Activated naive CD4-positive, alpha-beta T cell treated with anti-CD3 and anti-CD28 coated beads, Interleukin-2, amount 10 ng/mL, durations not matched to agents 7 days and 5 days (primary cell): ENCODE measurements at regions not wholly inside any gene's neighbourhood (a gene's known extent, or its start where the extent isn't known, plus 50 kb on each side); places are given as distances from the start of the nearest gene placed in this dataset.
"Not testable (repeated sequence)": the region's sequence is repeated elsewhere in the genome, so short reads cannot be mapped to it uniquely, and the experiment has no call there.

Experiments
- CTCF ChIA-PET: fragments of 350-600 bp; sonication (Branson Sonifier 250); formaldehyde crosslinking; loops from one replicate; lab custom pipeline; 2021; ENCODE audit warnings: antibody characterized with exemption; lab: Charles Lee
- DNase-seq: peaks from one replicate; pipeline ENCODE4 v3.0.0-alpha.2; 2020
- H3K27ac Mint-ChIP-seq: one replicate; pipeline ENCODE4 v1.8.0; 2021; ENCODE audit warnings: mild to moderate bottlenecking, moderate library complexity, mixed read lengths
- H3K27me3 Mint-ChIP-seq: one replicate; pipeline ENCODE4 v1.8.0; 2021; ENCODE audit warnings: mild to moderate bottlenecking, mixed read lengths
- H3K36me3 Mint-ChIP-seq: one replicate; pipeline ENCODE4 v1.8.0; 2021; ENCODE audit warnings: mixed read lengths
- H3K4me1 Mint-ChIP-seq: one replicate; pipeline ENCODE4 v1.8.0; 2021; ENCODE audit warnings: mixed read lengths
- H3K4me3 Mint-ChIP-seq: one replicate; pipeline ENCODE4 v1.8.0; 2021; ENCODE audit warnings: mild to moderate bottlenecking, moderate library complexity, mixed read lengths
- H3K9me3 Mint-ChIP-seq: one replicate; pipeline ENCODE4 v1.8.0; 2021; ENCODE audit warnings: mixed read lengths

DNA sequence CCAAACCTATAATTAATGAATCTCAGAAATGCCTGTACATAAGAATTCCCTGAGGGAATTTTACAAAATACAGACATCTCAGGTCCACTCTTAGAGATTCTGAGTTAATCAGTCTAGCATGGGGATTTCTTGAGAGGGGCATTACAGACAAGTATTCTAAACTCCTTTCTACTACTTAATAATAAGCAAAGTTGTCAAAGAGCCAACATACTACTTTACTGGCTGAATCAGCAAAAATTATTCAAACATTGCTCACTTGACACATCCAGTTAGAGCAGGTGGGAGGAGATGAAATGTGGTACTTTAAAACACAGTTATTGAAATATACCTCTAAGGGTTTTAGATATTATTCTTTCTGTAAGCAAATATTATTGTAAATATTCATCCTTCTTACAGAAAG, 1164.7 kb downstream of the CDY2B start:
- Mint-ChIP-seq H3K27me3 (no peaks in the 10 kb centered on the region), H3K4me1 (no peaks in the 10 kb centered on the region), H3K27ac (no peak overlapping the region), H3K9me3 (no peaks in the 10 kb centered on the region), H3K36me3 (no peaks in the 10 kb centered on the region), H3K4me3 (no peak overlapping the region)
- CTCF ChIA-PET = no interaction called here
- no peak for DNase-seq

GRCh38 chrY:16673102-16673787, 1206.8 kb downstream of the CDY2B start:
- Mint-ChIP-seq H3K36me3 (no peaks in the 10 kb centered on the region), H3K9me3 (no peaks in the 10 kb centered on the region), H3K4me3 (no peak overlapping the region), H3K4me1 (no peaks in the 10 kb centered on the region), H3K27ac (no peak overlapping the region), H3K27me3 (no peaks in the 10 kb centered on the region)
- DNase-seq = no peak
- CTCF ChIA-PET = no interaction called here

- DNase-seq = no peak
- Mint-ChIP-seq H3K4me3 (no peak overlapping the region), H3K27me3 (no peaks in the 10 kb centered on the region), H3K36me3 (no peaks in the 10 kb centered on the region), H3K27ac (no peak overlapping the region), H3K9me3 (no peaks in the 10 kb centered on the region), H3K4me1 (no peaks in the 10 kb centered on the region)
- CTCF ChIA-PET = no interaction called here
Measured at GRCh38 chrY:16668402-16668801, 1211.6 kb downstream of the CDY2B start.

DNA sequence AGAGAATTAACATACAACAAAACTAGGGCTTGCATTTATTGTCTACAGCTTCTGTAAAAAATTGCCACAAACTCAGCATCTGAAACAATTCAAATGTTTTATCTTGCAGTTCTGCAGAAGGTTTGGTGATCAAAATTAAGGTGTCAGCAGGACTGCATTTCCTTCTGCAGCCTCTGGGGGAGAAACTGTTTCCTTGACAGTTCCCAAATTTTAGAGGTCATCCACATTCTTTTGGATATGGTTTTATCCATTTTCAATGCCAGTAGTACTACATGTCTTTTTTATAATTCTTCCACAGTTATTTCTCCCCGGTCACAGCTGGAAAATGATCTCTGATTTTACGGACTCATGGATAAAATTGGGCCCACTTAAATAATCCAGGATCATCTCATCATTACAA, 1217.3 kb downstream of the CDY2B start:
- DNase-seq = no peak
- Mint-ChIP-seq H3K27ac (no peak overlapping the region), H3K36me3 (no peaks in the 10 kb centered on the region), H3K4me1 (no peaks in the 10 kb centered on the region), H3K4me3 (no peak overlapping the region), H3K9me3 (no peaks in the 10 kb centered on the region), H3K27me3 (no peaks in the 10 kb centered on the region)
- CTCF ChIA-PET = no interaction called here

DNA sequence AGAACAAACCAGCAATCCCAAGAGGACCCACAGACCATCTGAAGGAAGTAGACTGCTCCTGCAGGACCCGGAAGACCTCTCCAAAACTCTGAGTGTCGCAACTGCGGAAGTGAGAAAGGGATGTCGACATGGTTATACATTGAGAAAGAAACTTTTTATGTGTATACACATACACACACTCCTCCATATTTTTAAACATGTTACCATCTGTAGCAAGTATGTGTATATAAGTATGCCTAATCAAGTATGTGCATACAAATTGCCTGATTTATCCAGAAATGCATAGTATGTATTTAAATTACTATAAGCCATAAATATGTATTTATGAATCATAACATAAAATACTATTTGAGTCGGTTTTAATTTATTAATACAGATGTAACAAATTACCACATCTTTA, 1220.7 kb downstream of the CDY2B start:
- Mint-ChIP-seq H3K4me1 (no peaks in the 10 kb centered on the region), H3K27ac (no peak overlapping the region), H3K27me3 (no peaks in the 10 kb centered on the region), H3K9me3 (no peaks in the 10 kb centered on the region), H3K4me3 (no peak overlapping the region), H3K36me3 (no peaks in the 10 kb centered on the region)
- DNase-seq = no peak
- CTCF ChIA-PET = no interaction called here

DNA sequence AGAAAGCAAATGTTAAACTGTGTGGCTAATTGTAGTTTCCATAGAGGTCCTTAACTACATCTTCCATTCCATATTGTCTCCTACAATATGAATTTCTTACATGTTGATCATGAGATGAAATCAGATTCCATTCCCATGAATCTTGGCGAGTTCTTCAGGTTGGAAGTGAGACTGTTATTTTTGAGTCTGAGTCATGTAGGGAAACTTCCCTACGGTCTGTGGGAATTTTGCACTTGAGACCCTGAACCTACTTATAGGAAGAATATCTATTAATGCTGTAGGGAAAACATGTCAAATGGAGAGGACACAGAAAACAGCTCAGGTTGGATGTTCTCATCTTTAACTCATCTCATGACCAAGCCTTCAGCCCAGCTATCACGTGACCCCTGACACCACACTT, 1226.0 kb downstream of the CDY2B start:
- DNase-seq = no peak
- CTCF ChIA-PET = no interaction called here
- H3K4me1 Mint-ChIP-seq = no peaks in the 10 kb centered on the region
- H3K36me3 Mint-ChIP-seq = no peaks in the 10 kb centered on the region
- H3K9me3 Mint-ChIP-seq = no peaks in the 10 kb centered on the region
- H3K27me3 Mint-ChIP-seq = no peaks in the 10 kb centered on the region
- no peak overlapping the region for H3K4me3 Mint-ChIP-seq
- no peak overlapping the region for H3K27ac Mint-ChIP-seq

- no peaks in the 10 kb centered on the region for H3K36me3 Mint-ChIP-seq
- no peak overlapping the region for H3K27ac Mint-ChIP-seq
- no peaks in the 10 kb centered on the region for H3K9me3 Mint-ChIP-seq
- DNase-seq = no peak
- no peak overlapping the region for H3K4me3 Mint-ChIP-seq
- H3K27me3 Mint-ChIP-seq = no peaks in the 10 kb centered on the region
- no peaks in the 10 kb centered on the region for H3K4me1 Mint-ChIP-seq
- CTCF ChIA-PET = no interaction called here
Measured at GRCh38 chrY:16645991-16646390, 1234.0 kb downstream of the CDY2B start.

GRCh38 chrY:16645449-16645848, 1234.6 kb downstream of the CDY2B start:
- Mint-ChIP-seq H3K27me3 (no peaks in the 10 kb centered on the region), H3K9me3 (no peaks in the 10 kb centered on the region), H3K27ac (no peak overlapping the region), H3K36me3 (no peaks in the 10 kb centered on the region), H3K4me3 (no peak overlapping the region), H3K4me1 (no peaks in the 10 kb centered on the region)
- CTCF ChIA-PET = no interaction called here
- no peak for DNase-seq

DNA sequence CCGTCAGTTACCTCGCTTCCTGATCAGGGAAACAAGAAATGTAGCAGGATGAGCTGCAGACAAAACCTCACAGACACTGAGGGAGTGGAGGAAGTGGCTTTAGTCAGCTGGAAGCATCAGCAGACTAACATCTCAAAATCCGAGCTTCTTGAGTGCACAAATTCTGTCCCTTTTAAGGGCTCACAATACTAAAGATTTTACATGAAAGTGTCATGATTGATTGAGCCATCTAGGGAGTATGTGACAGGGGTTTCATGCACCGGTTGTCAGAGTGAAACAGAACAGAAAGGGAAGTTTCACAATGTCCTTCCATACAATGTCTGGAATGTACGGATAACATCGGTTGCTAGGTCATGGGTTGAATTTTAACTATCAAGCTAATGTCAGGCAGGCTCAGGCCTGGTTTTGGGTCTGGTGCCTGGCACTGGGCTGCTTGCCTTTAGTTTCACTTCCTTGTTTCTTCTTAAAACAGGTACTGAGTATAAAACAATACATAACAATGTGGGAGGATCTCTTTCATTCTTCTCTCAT, 1235.7 kb downstream of the CDY2B start:
- no peak overlapping the region for H3K4me3 Mint-ChIP-seq
- no peaks in the 10 kb centered on the region for H3K9me3 Mint-ChIP-seq
- no peak overlapping the region for H3K27ac Mint-ChIP-seq
- H3K4me1 Mint-ChIP-seq = no peaks in the 10 kb centered on the region
- DNase-seq = no peak
- H3K36me3 Mint-ChIP-seq = no peaks in the 10 kb centered on the region
- no peaks in the 10 kb centered on the region for H3K27me3 Mint-ChIP-seq
- CTCF ChIA-PET = no interaction called here

DNA sequence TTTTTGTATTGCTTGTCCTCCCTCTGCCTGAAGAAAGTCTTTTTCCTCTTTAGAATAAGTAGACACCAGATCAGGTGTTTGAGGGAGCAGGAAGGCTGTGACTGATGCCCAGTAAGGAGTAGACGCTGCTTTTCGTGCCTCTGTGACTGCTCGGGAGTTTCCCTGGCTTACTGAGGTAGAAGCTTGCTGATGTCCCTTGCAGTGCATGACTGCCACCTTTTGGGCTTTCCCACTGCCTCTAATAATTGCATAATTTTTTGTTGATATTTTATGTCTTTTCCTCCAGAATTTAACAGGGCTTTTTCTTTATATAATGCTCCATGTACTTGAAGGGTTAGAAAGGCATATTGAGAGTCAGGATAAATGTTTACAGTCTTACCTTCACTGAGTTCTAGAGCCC, 1240.2 kb downstream of the CDY2B start:
- no peak overlapping the region for H3K27ac Mint-ChIP-seq
- no peaks in the 10 kb centered on the region for H3K27me3 Mint-ChIP-seq
- H3K36me3 Mint-ChIP-seq = no peaks in the 10 kb centered on the region
- CTCF ChIA-PET = no interaction called here
- H3K9me3 Mint-ChIP-seq = no peaks in the 10 kb centered on the region
- no peak overlapping the region for H3K4me3 Mint-ChIP-seq
- DNase-seq = no peak
- no peaks in the 10 kb centered on the region for H3K4me1 Mint-ChIP-seq

- H3K4me3 Mint-ChIP-seq, DNase-seq, H3K4me1 Mint-ChIP-seq, H3K27me3 Mint-ChIP-seq, H3K9me3 Mint-ChIP-seq, CTCF ChIA-PET, H3K27ac Mint-ChIP-seq, H3K36me3 Mint-ChIP-seq: not testable (repeated sequence)
Measured at GRCh38 chrY:16638743-16639142, 1241.3 kb downstream of the CDY2B start.

DNA sequence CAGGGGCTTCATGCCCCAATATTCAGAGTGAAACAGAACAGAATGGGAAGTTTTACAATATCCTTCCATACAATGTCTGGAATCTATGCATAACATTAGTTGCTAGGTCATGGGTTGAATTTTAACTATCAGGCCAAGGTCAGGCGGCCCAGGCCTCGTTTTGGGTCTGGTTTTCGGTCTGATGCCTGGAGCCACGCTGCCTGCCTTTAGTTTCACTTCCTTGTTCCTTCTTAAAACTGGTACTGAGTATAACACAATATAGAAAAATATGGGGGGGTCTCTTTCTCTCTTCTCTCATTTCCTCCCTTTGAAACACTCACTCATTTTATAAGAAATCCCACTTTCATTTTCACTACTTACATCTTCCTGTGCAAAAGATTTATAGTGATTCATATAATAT, 1243.8 kb downstream of the CDY2B start:
- peak overlapping the region; percentile 7 for H3K27ac Mint-ChIP-seq
- H3K4me1 Mint-ChIP-seq = no peaks in the 10 kb centered on the region
- CTCF ChIA-PET = no interaction called here
- no peak overlapping the region for H3K4me3 Mint-ChIP-seq
- DNase-seq = no peak
- H3K9me3 Mint-ChIP-seq = peaks cover 3% of the 10 kb centered on the region
- H3K27me3 Mint-ChIP-seq = no peaks in the 10 kb centered on the region
- H3K36me3 Mint-ChIP-seq = no peaks in the 10 kb centered on the region

DNA sequence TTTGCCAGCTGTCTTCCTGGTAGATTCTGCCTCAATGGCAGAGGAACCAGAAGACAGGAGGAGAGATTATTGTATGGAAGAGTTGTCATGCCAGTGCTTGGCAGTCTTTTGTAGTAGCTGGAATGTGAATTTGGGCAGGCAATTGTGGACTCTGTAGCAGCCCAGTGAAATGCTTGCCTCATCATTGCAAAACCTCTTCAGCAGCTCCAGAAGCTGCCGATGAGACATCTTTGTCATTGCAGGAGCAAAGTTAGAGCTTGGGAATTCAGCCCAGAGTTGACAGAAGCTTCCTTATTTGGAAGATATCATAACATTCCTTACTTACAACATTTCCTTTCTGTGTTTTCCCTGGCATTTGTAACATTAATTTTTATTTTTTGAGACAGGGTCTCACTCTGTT, 1250.9 kb downstream of the CDY2B start:
- CTCF ChIA-PET = no interaction called here
- no peak overlapping the region for H3K27ac Mint-ChIP-seq
- no peak for DNase-seq
- no peak overlapping the region for H3K4me3 Mint-ChIP-seq
- no peaks in the 10 kb centered on the region for H3K4me1 Mint-ChIP-seq
- peaks cover 3% of the 10 kb centered on the region for H3K9me3 Mint-ChIP-seq
- H3K27me3 Mint-ChIP-seq = no peaks in the 10 kb centered on the region
- H3K36me3 Mint-ChIP-seq = no peaks in the 10 kb centered on the region

GRCh38 chrY:16627122-16627521, 1252.9 kb downstream of the CDY2B start:
- CTCF ChIA-PET = no interaction called here
- no peaks in the 10 kb centered on the region for H3K36me3 Mint-ChIP-seq
- no peak overlapping the region for H3K27ac Mint-ChIP-seq
- DNase-seq = no peak
- H3K27me3 Mint-ChIP-seq = no peaks in the 10 kb centered on the region
- H3K4me3 Mint-ChIP-seq = no peak overlapping the region
- no peaks in the 10 kb centered on the region for H3K4me1 Mint-ChIP-seq
- H3K9me3 Mint-ChIP-seq = peaks cover 1% of the 10 kb centered on the region

GRCh38 chrY:16616201-16616975, 1263.6 kb downstream of the CDY2B start:
- no peak for DNase-seq
- CTCF ChIA-PET = no interaction called here
- Mint-ChIP-seq H3K27me3 (no peaks in the 10 kb centered on the region), H3K36me3 (no peaks in the 10 kb centered on the region), H3K27ac (no peak overlapping the region), H3K4me3 (no peak overlapping the region), H3K9me3 (no peaks in the 10 kb centered on the region), H3K4me1 (no peaks in the 10 kb centered on the region)
